ENCODE measurements at regions not wholly inside any gene's neighbourhood (a gene's known extent, or its start where the extent isn't known, plus 50 kb on each side); places are given as distances from the start of the nearest gene placed in this dataset.

GRCh38 chr14:42606839-42607238 lies 1000.2 kb downstream of the LRFN5 start:
- TF ChIP-seq CTCF (IDR thresholded peaks at IDR 0.05; ENCODE audit: low read depth, low read length) (no peak), MYC (IDR thresholded peaks at IDR 0.05; ENCODE audit: low read depth, low read length) (no peak), POLR2A (IDR thresholded peaks at IDR 0.05; ENCODE audit: extremely low read depth, insufficient read length) (no peak)
- TF ChIP-seq, protein P1, sequence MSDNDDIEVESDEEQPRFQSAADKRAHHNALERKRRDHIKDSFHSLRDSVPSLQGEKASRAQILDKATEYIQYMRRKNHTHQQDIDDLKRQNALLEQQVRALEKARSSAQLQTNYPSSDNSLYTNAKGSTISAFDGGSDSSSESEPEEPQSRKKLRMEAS (IDR thresholded peaks at IDR 0.05; ENCODE audit: low read depth, low read length) = no peak

Data from NB4 (cell line).